Small intestine (tissue), 7 donors: ENCODE measurements at regions not wholly inside any gene's neighbourhood (a gene's known extent, or its start where the extent isn't known, plus 50 kb on each side); places are given as distances from the start of the nearest gene placed in this dataset.

ENCODE experiments used
- DNase-seq, 2 donors: peaks; one replicate each; pipeline versions ENCODE4 v3.0.0 to v3.0.0-alpha.2; 2013
- FAIRE-seq: peaks from 2 replicates; lab custom pipeline; 2012; peaks lifted over from hg19 to GRCh38; lab: Jason Lieb, UNC
- H3K27ac ChIP-seq, 3 donors: one replicate each; pipeline ENCODE4 v1.5.1; 2013; ENCODE audit warnings: low read length in 2 of 3, mild to moderate bottlenecking in 2 of 3, control low read depth in 1 of 3, inconsistent platforms in 1 of 3, low read depth in 1 of 3, moderate library complexity in 1 of 3
- H3K27me3 ChIP-seq, 3 donors: one replicate each; pipeline ENCODE4 v1.6.1; 2013; ENCODE audit warnings: low read length in 3 of 3, inconsistent platforms in 1 of 3; ENCODE audit not compliant: control insufficient read depth in 3 of 3, insufficient read depth in 3 of 3
- H3K36me3 ChIP-seq, 3 donors: one replicate each; pipeline ENCODE4 v1.6.1; 2013; ENCODE audit warnings: low read length in 3 of 3, inconsistent platforms in 1 of 3, low read depth in 1 of 3, mild to moderate bottlenecking in 1 of 3, moderate library complexity in 1 of 3; ENCODE audit not compliant: control insufficient read depth in 3 of 3, insufficient read depth in 2 of 3
- H3K4me1 ChIP-seq, 3 donors: one replicate each; pipeline ENCODE4 v1.6.1; 2013; ENCODE audit warnings: low read length in 2 of 3, inconsistent platforms in 1 of 3, low read depth in 1 of 3, mild to moderate bottlenecking in 1 of 3, moderate library complexity in 1 of 3; ENCODE audit not compliant: control insufficient read depth in 3 of 3, insufficient read depth in 2 of 3
- H3K4me3 ChIP-seq, 3 donors: one replicate each; pipeline ENCODE4 v1.5.1; 2013; ENCODE audit warnings: low read length in 3 of 3, control low read depth in 1 of 3, inconsistent platforms in 1 of 3, low read depth in 1 of 3, mild to moderate bottlenecking in 1 of 3, moderate library complexity in 1 of 3
- H3K9me3 ChIP-seq, 2 donors: one replicate each; pipeline ENCODE4 v1.6.1; 2013; ENCODE audit warnings: low read depth in 1 of 2, low read length in 1 of 2; ENCODE audit not compliant: control insufficient read depth in 2 of 2, insufficient read depth in 1 of 2
- WGBS, 3 donors: extraction: QIAGEN DNeasy Blood & Tissue Kit; methylation state at CpG; one replicate each; pipeline ENCODE4 v1.1.7; 2013; 5-methylcytosine and 5-hydroxymethylcytosine counted together
- donor health status: healthy with polysubstance abuse.
- donor health status: control.
- donor health status: control.
- donor health status: Bipolar disorder and iron deficiency.
- donor health status: healthy.

GRCh38 chr10:24133835-24134234 is 75.1 kb upstream of the KIAA1217 start:
- Histone ChIP-seq H3K36me3 (no peaks in the 10 kb centered on the region), H3K9me3 (peaks cover 0 to 3% of the 10 kb centered on the region in 2 donors), H3K4me1 (no peaks in the 10 kb centered on the region), H3K27ac (no peak overlapping the region), H3K27me3 (no peaks in the 10 kb centered on the region), H3K4me3 (no peak overlapping the region)
- FAIRE-seq (no peak), DNase-seq (no peak)
- WGBS, 3 donors, result 6 to 29% (median 22%) methylated on average over 1 of the region's 1 CpG

GRCh38 chr10:24136070-24136469 is 72.9 kb upstream of the KIAA1217 start:
- no peak overlapping the region for H3K4me3 ChIP-seq
- no peak for DNase-seq
- H3K4me1 ChIP-seq, result no peaks in the 10 kb centered on the region
- FAIRE-seq, result no peak
- H3K27ac ChIP-seq, result no peak overlapping the region
- H3K36me3 ChIP-seq, result no peaks in the 10 kb centered on the region
- WGBS, 3 donors, result 61 to 65% (median 61%) methylated on average over 4 of the region's 4 CpGs
- no peaks in the 10 kb centered on the region for H3K27me3 ChIP-seq
- H3K9me3 ChIP-seq, result peaks cover 0 to 10% of the 10 kb centered on the region in 2 donors

- Histone ChIP-seq H3K4me1 (no peaks in the 10 kb centered on the region), H3K9me3 (no peaks in the 10 kb centered on the region), H3K27ac (no peak overlapping the region), H3K4me3 (no peak overlapping the region), H3K27me3 (no peaks in the 10 kb centered on the region), H3K36me3 (no peaks in the 10 kb centered on the region)
- DNase-seq, result no peak
- no peak for FAIRE-seq
- 77 to 85% (median 84%) methylated on average over 6 of the region's 6 CpGs for WGBS, 3 donors
Measured at GRCh38 chr10:24147321-24147720, 61.6 kb upstream of the KIAA1217 start.

- DNase-seq (no peak), FAIRE-seq (no peak)
- no peaks in the 10 kb centered on the region for H3K9me3 ChIP-seq
- WGBS, 3 donors, result 91 to 95% (median 92%) methylated on average over 2 of the region's 2 CpGs
- no peaks in the 10 kb centered on the region for H3K36me3 ChIP-seq
- no peaks in the 10 kb centered on the region for H3K27me3 ChIP-seq
- no peak overlapping the region for H3K27ac ChIP-seq
- no peaks in the 10 kb centered on the region for H3K4me1 ChIP-seq
- no peak overlapping the region for H3K4me3 ChIP-seq
Measured at GRCh38 chr10:24149640-24150039, 59.3 kb upstream of the KIAA1217 start.

GRCh38 chr10:24150853-24151252 is 58.1 kb upstream of the KIAA1217 start:
- H3K27me3 ChIP-seq, result no peaks in the 10 kb centered on the region
- 83 to 91% (median 89%) methylated on average over 3 of the region's 3 CpGs for WGBS, 3 donors
- H3K4me1 ChIP-seq, result no peaks in the 10 kb centered on the region
- FAIRE-seq (no peak), DNase-seq (no peak)
- H3K9me3 ChIP-seq, result no peaks in the 10 kb centered on the region
- no peak overlapping the region for H3K4me3 ChIP-seq
- H3K27ac ChIP-seq, result no peak overlapping the region
- H3K36me3 ChIP-seq, result no peaks in the 10 kb centered on the region

GRCh38 chr10:24152270-24152669 is 56.7 kb upstream of the KIAA1217 start:
- Histone ChIP-seq H3K4me3 (no peak overlapping the region), H3K27me3 (no peaks in the 10 kb centered on the region), H3K4me1 (no peaks in the 10 kb centered on the region), H3K36me3 (no peaks in the 10 kb centered on the region), H3K9me3 (no peaks in the 10 kb centered on the region), H3K27ac (no peak overlapping the region)
- 25 to 37% (median 33%) methylated on average over 2 of the region's 2 CpGs for WGBS, 3 donors
- FAIRE-seq (no peak), DNase-seq (no peak)

- FAIRE-seq, result no peak
- Histone ChIP-seq H3K9me3 (peaks cover 0 to 5% of the 10 kb centered on the region in 2 donors), H3K4me1 (no peaks in the 10 kb centered on the region), H3K4me3 (no peak overlapping the region), H3K27ac (no peak overlapping the region), H3K27me3 (no peaks in the 10 kb centered on the region), H3K36me3 (no peaks in the 10 kb centered on the region)
- DNase-seq, result no peak
- WGBS, 3 donors, result 65 to 90% (median 85%) methylated on average over 3 of the region's 3 CpGs
Measured at GRCh38 chr10:24153031-24153430, 55.9 kb upstream of the KIAA1217 start.

GRCh38 chr10:24153537-24153936 is 55.4 kb upstream of the KIAA1217 start:
- FAIRE-seq, result no peak

GRCh38 chr10:24156686-24157085 is 52.3 kb upstream of the KIAA1217 start:
- Histone ChIP-seq H3K4me3 (no peak overlapping the region), H3K27me3 (no peaks in the 10 kb centered on the region), H3K4me1 (no peaks in the 10 kb centered on the region), H3K36me3 (no peaks in the 10 kb centered on the region), H3K27ac (no peak overlapping the region), H3K9me3 (peaks cover 0 to 5% of the 10 kb centered on the region in 2 donors)
- FAIRE-seq, result no peak
- DNase-seq, result no peak
- 83 to 90% (median 85%) methylated on average over 3 of the region's 3 CpGs for WGBS, 3 donors

More at GRCh38 chr10:24153537-24153936, 55.4 kb upstream of the KIAA1217 start:
- Histone ChIP-seq H3K4me3 (no peak overlapping the region), H3K27ac (no peak overlapping the region), H3K4me1 (no peaks in the 10 kb centered on the region), H3K27me3 (no peaks in the 10 kb centered on the region), H3K36me3 (no peaks in the 10 kb centered on the region), H3K9me3 (peaks cover 0 to 5% of the 10 kb centered on the region in 2 donors)
- DNase-seq, result no peak
- WGBS, 3 donors, result 64 to 71% (median 66%) methylated on average over 3 of the region's 3 CpGs
